NCI-H226 (cell line): ENCODE measurements at regions not wholly inside any gene's neighbourhood (a gene's known extent, or its start where the extent isn't known, plus 50 kb on each side); places are given as distances from the start of the nearest gene placed in this dataset.

ENCODE experiments used
- DNase-seq: peaks from one replicate; pipeline ENCODE4 v3.0.0-alpha.2; 2015

- DNase-seq = no peak
These were observed 1548.9 kb upstream of the PCDH20 start for GRCh38 chr13:62964522-62964921.

- DNase-seq = no peak
These were observed 1545.1 kb upstream of the PCDH20 start for GRCh38 chr13:62960723-62961122.

- DNase-seq = no peak
These were observed 1518.2 kb upstream of the PCDH20 start for GRCh38 chr13:62933809-62934208.

- DNase-seq = no peak
These were observed 1516.7 kb upstream of the PCDH20 start for GRCh38 chr13:62932256-62932883.

- no peak for DNase-seq
These were observed 1516.2 kb upstream of the PCDH20 start for GRCh38 chr13:62931853-62932252.

GRCh38 chr13:62924395-62924794 lies 1508.7 kb upstream of the PCDH20 start:
- DNase-seq = no peak

GRCh38 chr13:62920159-62920558 lies 1504.5 kb upstream of the PCDH20 start:
- no peak for DNase-seq

GRCh38 chr13:62919491-62919890 lies 1503.8 kb upstream of the PCDH20 start:
- no peak for DNase-seq

GRCh38 chr13:62910541-62911060 lies 1495.0 kb upstream of the PCDH20 start:
- DNase-seq = no peak

- no peak for DNase-seq
These were observed 1492.7 kb upstream of the PCDH20 start for GRCh38 chr13:62908321-62908720.

GRCh38 chr13:62906896-62907295 lies 1491.2 kb upstream of the PCDH20 start:
- no peak for DNase-seq

- no peak for DNase-seq
These were observed 1490.8 kb upstream of the PCDH20 start for GRCh38 chr13:62906469-62906868.

GRCh38 chr13:62887046-62887445 lies 1471.4 kb upstream of the PCDH20 start:
- no peak for DNase-seq

- peak; percentile 83 for DNase-seq
These were observed 1463.4 kb upstream of the PCDH20 start for GRCh38 chr13:62879071-62879470.

GRCh38 chr13:62875118-62875640 lies 1459.5 kb upstream of the PCDH20 start:
- no peak for DNase-seq

GRCh38 chr13:62850331-62850730 lies 1434.7 kb upstream of the PCDH20 start:
- DNase-seq = no peak

- no peak for DNase-seq
These were observed 1431.9 kb upstream of the PCDH20 start for GRCh38 chr13:62847520-62847919.

GRCh38 chr13:62846302-62846701 lies 1430.7 kb upstream of the PCDH20 start:
- DNase-seq = no peak

- no peak for DNase-seq
These were observed 1423.7 kb upstream of the PCDH20 start for GRCh38 chr13:62839338-62839737.

- no peak for DNase-seq
These were observed 1423.3 kb upstream of the PCDH20 start for GRCh38 chr13:62838929-62839328.

- no peak for DNase-seq
These were observed 1422.2 kb upstream of the PCDH20 start for GRCh38 chr13:62837895-62838294.

- DNase-seq = no peak
These were observed 1413.8 kb upstream of the PCDH20 start for GRCh38 chr13:62829486-62829885.

- DNase-seq = no peak
These were observed 1384.3 kb upstream of the PCDH20 start for GRCh38 chr13:62799931-62800436.

- no peak for DNase-seq
These were observed 1383.4 kb upstream of the PCDH20 start for GRCh38 chr13:62799038-62799535.

GRCh38 chr13:62793850-62794249 lies 1378.2 kb upstream of the PCDH20 start:
- DNase-seq = no peak
